ENCODE measurements at regions not wholly inside any gene's neighbourhood (a gene's known extent, or its start where the extent isn't known, plus 50 kb on each side); places are given as distances from the start of the nearest gene placed in this dataset.

DNA sequence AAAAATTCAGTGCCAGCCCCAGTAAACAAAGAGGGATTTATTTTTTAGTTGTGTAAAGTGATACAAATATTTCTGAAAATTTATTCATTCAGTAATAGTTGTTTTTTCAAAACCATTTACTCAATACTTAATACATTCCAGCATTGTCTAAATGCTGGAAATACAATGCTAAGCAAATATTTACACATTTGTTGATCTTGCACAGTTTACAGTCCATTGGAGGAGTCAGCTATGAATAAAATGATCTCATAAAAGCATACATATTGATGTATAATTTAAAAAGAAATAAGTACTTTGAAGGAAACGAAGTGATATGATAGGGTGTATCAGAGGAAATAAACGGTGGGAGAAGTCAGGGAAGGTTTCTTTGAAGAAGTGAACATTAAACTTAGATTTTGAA is 1942.1 kb upstream of the ADGRL3 start:
- TF ChIP-seq, protein P1, sequence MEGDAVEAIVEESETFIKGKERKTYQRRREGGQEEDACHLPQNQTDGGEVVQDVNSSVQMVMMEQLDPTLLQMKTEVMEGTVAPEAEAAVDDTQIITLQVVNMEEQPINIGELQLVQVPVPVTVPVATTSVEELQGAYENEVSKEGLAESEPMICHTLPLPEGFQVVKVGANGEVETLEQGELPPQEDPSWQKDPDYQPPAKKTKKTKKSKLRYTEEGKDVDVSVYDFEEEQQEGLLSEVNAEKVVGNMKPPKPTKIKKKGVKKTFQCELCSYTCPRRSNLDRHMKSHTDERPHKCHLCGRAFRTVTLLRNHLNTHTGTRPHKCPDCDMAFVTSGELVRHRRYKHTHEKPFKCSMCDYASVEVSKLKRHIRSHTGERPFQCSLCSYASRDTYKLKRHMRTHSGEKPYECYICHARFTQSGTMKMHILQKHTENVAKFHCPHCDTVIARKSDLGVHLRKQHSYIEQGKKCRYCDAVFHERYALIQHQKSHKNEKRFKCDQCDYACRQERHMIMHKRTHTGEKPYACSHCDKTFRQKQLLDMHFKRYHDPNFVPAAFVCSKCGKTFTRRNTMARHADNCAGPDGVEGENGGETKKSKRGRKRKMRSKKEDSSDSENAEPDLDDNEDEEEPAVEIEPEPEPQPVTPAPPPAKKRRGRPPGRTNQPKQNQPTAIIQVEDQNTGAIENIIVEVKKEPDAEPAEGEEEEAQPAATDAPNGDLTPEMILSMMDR (IDR thresholded peaks at IDR 0.05) = no peak
- TF ChIP-seq POLR2AphosphoS5 (IDR thresholded peaks at IDR 0.05) (no peak), EP300 (IDR thresholded peaks at IDR 0.05) (no peak), POLR2A (IDR thresholded peaks at IDR 0.05) (no peak)
